Fibroblast of pulmonary artery (primary cell): ENCODE measurements at regions not wholly inside any gene's neighbourhood (a gene's known extent, or its start where the extent isn't known, plus 50 kb on each side); places are given as distances from the start of the nearest gene placed in this dataset.

Experiments used
- DNase-seq: peaks from one replicate; pipeline ENCODE4 v3.0.0-alpha.2; 2010; ENCODE audit warnings: low read depth
- H3K4me3 ChIP-seq: replicated peaks from 2 replicates; pipeline ENCODE4 v1.5.1; 2011; ENCODE audit warnings: low read depth, mild to moderate bottlenecking, control low read depth, low read length, moderate library complexity
- CTCF ChIP-seq: IDR thresholded peaks from 2 replicates; pipeline ENCODE4 v1.5.1; 2011; ENCODE audit warnings: mild to moderate bottlenecking, control low read depth, low read length, inconsistent platforms; ENCODE audit errors: missing control alignments

- no peak overlapping the region for H3K4me3 ChIP-seq
- TF ChIP-seq CTCF, result peak; percentile 41
- DNase-seq, result peak; percentile 27
Observed at GRCh38 chr3:102529452-102529851, 94.6 kb downstream of the ZPLD1 start.

GRCh38 chr3:102530415-102531181, 95.8 kb downstream of the ZPLD1 start:
- H3K4me3 ChIP-seq, result no peak overlapping the region
- no peak for TF ChIP-seq CTCF
- DNase-seq, result peak; percentile 31

GRCh38 chr3:102531686-102532085, 96.9 kb downstream of the ZPLD1 start:
- no peak for TF ChIP-seq CTCF
- H3K4me3 ChIP-seq, result no peak overlapping the region
- no peak for DNase-seq

GRCh38 chr3:102532901-102533300, 98.1 kb downstream of the ZPLD1 start:
- no peak overlapping the region for H3K4me3 ChIP-seq
- DNase-seq, result peak; percentile 46
- TF ChIP-seq CTCF, result no peak

- TF ChIP-seq CTCF, result no peak
- H3K4me3 ChIP-seq, result no peak overlapping the region
- DNase-seq, result no peak
Observed at GRCh38 chr3:102533784-102534183, 99.0 kb downstream of the ZPLD1 start.

GRCh38 chr3:102536456-102536855, 101.6 kb downstream of the ZPLD1 start:
- H3K4me3 ChIP-seq, result no peak overlapping the region
- peak; percentile 63 for DNase-seq
- peak; percentile 43 for TF ChIP-seq CTCF

GRCh38 chr3:102537123-102537522, 102.3 kb downstream of the ZPLD1 start:
- no peak for TF ChIP-seq CTCF
- no peak overlapping the region for H3K4me3 ChIP-seq
- DNase-seq, result no peak
